D721Med (cell line): ENCODE measurements at regions not wholly inside any gene's neighbourhood (a gene's known extent, or its start where the extent isn't known, plus 50 kb on each side); places are given as distances from the start of the nearest gene placed in this dataset.

ENCODE experiments used
- DNase-seq: peaks from one replicate; pipeline ENCODE4 v3.0.0; 2011; ENCODE audit warnings: low spot score; ENCODE audit not compliant: insufficient read length
- FAIRE-seq: peaks from 2 replicates; lab custom pipeline; 2011; peaks lifted over from hg19 to GRCh38; lab: Jason Lieb, UNC
- CTCF ChIP-seq: IDR thresholded peaks from 2 replicates; pipeline ENCODE4 v1.5.1; 2012; ENCODE audit warnings: mild to moderate bottlenecking, control low read depth; ENCODE audit not compliant: insufficient read depth; ENCODE audit errors: missing control alignments

DNA sequence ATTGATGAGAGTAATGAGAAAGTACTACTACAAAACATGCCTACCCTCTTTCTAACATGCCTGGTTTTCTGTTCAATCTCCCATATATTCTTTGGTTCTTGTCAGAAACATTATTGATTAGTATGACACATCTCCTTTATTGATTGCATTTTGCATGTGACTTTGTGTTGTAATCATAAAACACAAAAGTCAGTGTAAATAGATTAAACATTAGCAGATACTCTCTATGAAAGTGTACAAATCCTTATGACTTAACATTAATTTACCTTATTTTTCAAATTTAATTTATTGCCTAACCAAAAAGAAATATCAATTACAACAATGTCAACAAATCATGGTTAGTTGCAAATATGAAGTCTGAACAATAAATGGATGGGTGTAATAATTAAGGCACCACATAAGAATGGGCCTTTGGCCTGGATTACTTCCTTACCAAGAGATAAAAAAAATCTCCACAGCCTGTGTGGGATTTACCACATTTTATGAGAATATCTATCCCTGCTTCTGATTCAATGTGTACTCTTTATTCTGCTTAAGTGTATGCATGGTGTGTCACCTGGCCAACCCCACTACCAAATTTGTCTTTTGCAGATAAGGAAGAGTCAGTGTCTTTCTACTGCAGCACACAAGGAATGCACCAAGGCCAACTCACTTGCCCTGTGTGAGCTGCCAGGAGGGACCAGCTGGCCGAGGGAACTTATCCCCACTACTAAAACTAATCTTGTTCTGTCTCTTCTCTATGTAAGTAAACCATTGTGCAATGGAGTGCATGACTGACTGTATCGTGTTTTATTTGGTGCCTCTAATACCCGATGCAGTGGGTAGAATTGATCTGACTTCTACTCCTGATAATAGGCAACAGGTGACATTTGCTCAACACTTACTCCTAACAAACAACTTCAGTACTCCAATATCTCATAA, 1001.9 kb upstream of the CDH10 start:
- FAIRE-seq (no peak), DNase-seq (no peak)
- TF ChIP-seq CTCF: no peak

GRCh38 chr5:25641124-25641523, 996.3 kb upstream of the CDH10 start:
- DNase-seq: no peak
- TF ChIP-seq CTCF: no peak
- FAIRE-seq: no peak

GRCh38 chr5:25619273-25619672, 974.5 kb upstream of the CDH10 start:
- no peak for FAIRE-seq
- DNase-seq: no peak
- no peak for TF ChIP-seq CTCF

- TF ChIP-seq CTCF: no peak
- no peak for DNase-seq
- no peak for FAIRE-seq
Measured at GRCh38 chr5:25618821-25619220, 974.0 kb upstream of the CDH10 start.

DNA sequence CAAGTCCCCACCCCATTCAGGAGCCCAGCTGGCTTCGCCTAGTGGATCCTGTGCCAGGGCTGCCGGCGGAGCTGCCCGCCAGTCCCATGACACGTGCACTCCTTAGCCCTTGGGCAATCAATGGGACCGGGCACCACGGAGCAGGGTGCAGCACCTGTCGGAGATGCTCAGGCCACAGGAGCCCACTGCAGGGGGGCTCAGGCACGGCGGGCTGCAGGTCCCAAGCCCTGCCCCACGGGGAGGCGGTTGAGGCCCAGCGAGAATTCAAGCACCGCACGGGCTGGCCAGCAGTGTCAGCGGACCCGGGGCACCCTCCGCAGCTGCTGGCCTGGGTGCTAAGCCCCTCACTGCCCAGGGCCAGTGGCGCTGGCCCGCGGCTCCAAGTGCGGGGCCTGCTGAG, 969.7 kb upstream of the CDH10 start:
- DNase-seq (no peak), FAIRE-seq (no peak)
- no peak for TF ChIP-seq CTCF

DNA sequence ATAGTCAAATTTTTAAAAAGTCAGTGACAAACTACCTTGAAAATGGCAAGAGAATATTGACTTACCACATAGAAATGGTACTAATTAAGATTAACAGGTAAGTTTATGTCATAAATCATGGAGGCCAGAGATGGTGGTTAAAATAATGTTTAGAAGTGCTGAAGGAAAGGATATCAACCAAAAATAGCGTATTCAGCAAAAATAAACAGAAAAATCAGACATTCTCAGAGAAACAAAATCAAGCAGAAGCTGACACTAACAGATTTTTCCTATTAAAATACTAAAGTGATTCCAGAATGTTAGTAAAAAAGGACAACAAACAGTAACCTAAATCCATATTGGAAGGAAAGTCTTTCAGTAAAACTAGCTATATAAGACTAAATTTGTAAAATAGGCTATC, 959.9 kb upstream of the CDH10 start:
- no peak for TF ChIP-seq CTCF
- no peak for DNase-seq
- no peak for FAIRE-seq

DNA sequence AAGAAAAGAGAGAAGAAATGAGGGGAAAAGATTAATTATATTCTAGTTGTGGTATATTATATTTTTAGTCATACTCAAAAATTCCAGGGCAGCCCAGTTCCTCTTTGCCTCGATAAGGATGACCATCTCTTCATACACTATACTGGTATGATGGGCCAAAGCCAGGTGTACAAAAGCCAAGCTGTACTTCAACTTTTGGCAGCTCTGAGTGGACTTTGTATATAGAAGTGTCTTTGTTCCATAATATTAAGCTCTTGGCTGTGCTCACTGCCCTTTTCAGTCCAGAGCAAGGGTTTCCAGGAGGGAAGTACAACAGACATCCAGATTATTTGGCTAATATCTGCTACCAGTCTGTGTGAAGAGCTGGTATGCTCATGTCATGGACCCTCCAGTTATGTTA, 934.3 kb upstream of the CDH10 start:
- no peak for TF ChIP-seq CTCF
- no peak for DNase-seq
- no peak for FAIRE-seq
